Keratinocyte (primary cell): ENCODE measurements at regions not wholly inside any gene's neighbourhood (a gene's known extent, or its start where the extent isn't known, plus 50 kb on each side); places are given as distances from the start of the nearest gene placed in this dataset.

Experiments
- DNase-seq: peaks from one replicate; pipeline ENCODE4 v3.0.0-alpha.2; 2011; ENCODE audit warnings: low read depth, missing footprints, low spot score
- FAIRE-seq: peaks from 2 replicates; lab custom pipeline; 2011; peaks lifted over from hg19 to GRCh38; lab: Jason Lieb, UNC
- H2AFZ ChIP-seq: 2 replicates; pipeline ENCODE4 v1.6.0; 2012; ENCODE audit warnings: low read length, control low read depth, inconsistent platforms; ENCODE audit not compliant: control insufficient read depth
- H3K27ac ChIP-seq: 2 replicates; pipeline ENCODE4 v1.5.1; 2011; ENCODE audit warnings: low read length; ENCODE audit not compliant: control insufficient read depth, insufficient read depth
- H3K27me3 ChIP-seq: 3 replicates; pipeline ENCODE4 v1.6.0; 2011; ENCODE audit warnings: low read length; ENCODE audit not compliant: control insufficient read depth, insufficient read depth; ENCODE audit errors: extremely low read depth
- H3K36me3 ChIP-seq, 2 experiments: 2 replicates in 1 of 2; 3 replicates in 1 of 2; pipeline ENCODE4 v1.5.1; 2011; ENCODE audit warnings: low read length in 2 of 2, mild to moderate bottlenecking in 1 of 2; ENCODE audit not compliant: control insufficient read depth in 2 of 2, insufficient read depth in 2 of 2; ENCODE audit errors: extremely low read depth in 1 of 2
- H3K4me1 ChIP-seq: 3 replicates; pipeline ENCODE4 v1.5.1; 2011; ENCODE audit warnings: low read length; ENCODE audit not compliant: control insufficient read depth, insufficient read depth; ENCODE audit errors: extremely low read depth
- H3K4me2 ChIP-seq: 3 replicates; pipeline ENCODE4 v1.6.0; 2011; ENCODE audit warnings: low read depth, low read length; ENCODE audit not compliant: control insufficient read depth, insufficient read depth; ENCODE audit errors: extremely low read depth
- H3K4me3 ChIP-seq, 3 experiments: fragments of 200-600 bp in 1 of 3; sonication (generic) in 1 of 3; 2 replicates in 2 of 3; 3 replicates in 1 of 3; pipeline ENCODE4 v1.5.1; 2011 to 2016; ENCODE audit warnings: low read length in 3 of 3, mild to moderate bottlenecking in 3 of 3, control low read depth in 2 of 3, inconsistent platforms in 1 of 3, low read depth in 1 of 3, mixed read lengths in 1 of 3, mixed run types in 1 of 3, moderate library complexity in 1 of 3; ENCODE audit not compliant: control insufficient read depth in 2 of 3, insufficient read depth in 2 of 3; ENCODE audit errors: extremely low read depth in 1 of 3
- H3K79me2 ChIP-seq: 2 replicates; pipeline ENCODE4 v1.6.0; 2012; ENCODE audit warnings: low read length; ENCODE audit not compliant: control insufficient read depth, insufficient read depth
- H3K9ac ChIP-seq: 3 replicates; pipeline ENCODE4 v1.6.0; 2011; ENCODE audit warnings: low read length; ENCODE audit not compliant: control insufficient read depth, insufficient read depth; ENCODE audit errors: extremely low read depth
- H3K9me1 ChIP-seq: 3 replicates; pipeline ENCODE4 v1.6.0; 2011; ENCODE audit warnings: low read length; ENCODE audit not compliant: control insufficient read depth, insufficient read depth; ENCODE audit errors: extremely low read depth
- H3K9me3 ChIP-seq: 2 replicates; pipeline ENCODE4 v1.5.1; 2012; ENCODE audit warnings: low read depth, low read length; ENCODE audit not compliant: control insufficient read depth
- H4K20me1 ChIP-seq: 3 replicates; pipeline ENCODE4 v1.6.0; 2011; ENCODE audit warnings: low read length; ENCODE audit not compliant: control insufficient read depth, insufficient read depth; ENCODE audit errors: extremely low read depth
- EZH2 ChIP-seq: IDR thresholded peaks from one replicate; pipeline ENCODE4 v1.6.1; 2012; ENCODE audit warnings: inconsistent platforms, mild to moderate bottlenecking, low read length, moderate library complexity
- dilution Hi-C: fragments of 300-500 bp; cut with MboI; formaldehyde crosslinking; loops from one replicate; pipeline ENCODE4 v1.7.0; 2020; ENCODE audit warnings: low sequenced_read_pairs; ENCODE audit not compliant: extremely low pct_ligation_motif_present
- TF ChIP-seq, protein P1 (sequence below), 3 experiments: IDR thresholded peaks in 1 of 3; conservative IDR thresholded peaks in 1 of 3; optimal IDR thresholded peaks in 1 of 3; 2 replicates in 2 of 3; 3 replicates in 1 of 3; pipeline versions ENCODE3 to v1.5.1; 2011; ENCODE audit warnings: low read length in 3 of 3, mild to moderate bottlenecking in 3 of 3, moderate library complexity in 2 of 3, control low read depth in 1 of 3, inconsistent platforms in 1 of 3; ENCODE audit not compliant: insufficient read depth in 2 of 3; ENCODE audit errors: extremely low read depth in 1 of 3

DNA sequence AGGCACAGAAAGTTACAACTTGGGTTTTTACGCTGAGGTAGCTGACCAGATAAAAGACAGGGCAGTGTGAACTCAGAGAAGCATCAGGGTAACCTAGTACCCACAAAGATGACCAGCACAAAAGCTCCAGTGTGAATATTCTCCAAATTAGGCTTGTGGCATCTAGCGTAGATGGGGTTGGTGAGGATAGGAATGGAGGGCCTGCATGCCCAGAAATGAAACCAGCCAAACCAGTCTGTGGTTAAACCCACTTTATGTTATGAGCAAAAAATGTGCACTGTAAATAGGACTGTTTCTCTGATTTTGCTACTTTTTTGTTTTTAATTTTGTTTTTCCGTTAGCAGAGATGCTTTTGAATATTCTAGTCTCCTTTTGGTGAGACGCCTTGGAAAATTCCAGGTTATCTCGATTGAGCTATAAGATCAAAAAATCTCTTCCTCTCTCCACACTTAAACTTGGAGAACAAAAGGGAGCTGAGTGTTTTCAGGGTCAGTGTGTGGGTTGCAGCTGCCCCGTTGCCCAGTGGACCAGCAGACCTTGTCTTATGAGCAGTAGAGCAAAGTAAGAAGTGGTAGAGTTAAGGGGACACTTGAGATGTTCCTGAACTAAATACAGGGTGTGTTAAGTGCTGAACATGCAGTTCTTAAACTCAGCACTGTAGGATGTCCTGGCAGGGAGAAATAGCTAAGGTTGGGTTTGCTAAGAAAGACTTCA lies 132.9 kb downstream of the C3orf38 start:
- Histone ChIP-seq H4K20me1 (no peaks in the 10 kb centered on the region), H3K36me3 (no peaks in the 10 kb centered on the region), H2AFZ (no peak overlapping the region), H3K9me1 (no peaks in the 10 kb centered on the region), H3K9ac (no peak overlapping the region), H3K27ac (no peak overlapping the region), H3K9me3 (no peaks in the 10 kb centered on the region), H3K27me3 (no peaks in the 10 kb centered on the region), H3K4me2 (no peak overlapping the region), H3K79me2 (no peaks in the 10 kb centered on the region), H3K4me1 (no peaks in the 10 kb centered on the region), H3K4me3 (no peak overlapping the region)
- TF ChIP-seq, protein P1, sequence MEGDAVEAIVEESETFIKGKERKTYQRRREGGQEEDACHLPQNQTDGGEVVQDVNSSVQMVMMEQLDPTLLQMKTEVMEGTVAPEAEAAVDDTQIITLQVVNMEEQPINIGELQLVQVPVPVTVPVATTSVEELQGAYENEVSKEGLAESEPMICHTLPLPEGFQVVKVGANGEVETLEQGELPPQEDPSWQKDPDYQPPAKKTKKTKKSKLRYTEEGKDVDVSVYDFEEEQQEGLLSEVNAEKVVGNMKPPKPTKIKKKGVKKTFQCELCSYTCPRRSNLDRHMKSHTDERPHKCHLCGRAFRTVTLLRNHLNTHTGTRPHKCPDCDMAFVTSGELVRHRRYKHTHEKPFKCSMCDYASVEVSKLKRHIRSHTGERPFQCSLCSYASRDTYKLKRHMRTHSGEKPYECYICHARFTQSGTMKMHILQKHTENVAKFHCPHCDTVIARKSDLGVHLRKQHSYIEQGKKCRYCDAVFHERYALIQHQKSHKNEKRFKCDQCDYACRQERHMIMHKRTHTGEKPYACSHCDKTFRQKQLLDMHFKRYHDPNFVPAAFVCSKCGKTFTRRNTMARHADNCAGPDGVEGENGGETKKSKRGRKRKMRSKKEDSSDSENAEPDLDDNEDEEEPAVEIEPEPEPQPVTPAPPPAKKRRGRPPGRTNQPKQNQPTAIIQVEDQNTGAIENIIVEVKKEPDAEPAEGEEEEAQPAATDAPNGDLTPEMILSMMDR (optimal IDR thresholded peaks at IDR 0.05 in 1 of 3, IDR thresholded peaks at IDR 0.05 in 1 of 3, conservative IDR thresholded peaks at IDR 0.05 in 1 of 3; ENCODE audit: extremely low read depth in 1 of 3, insufficient read depth in 2 of 3, low read length in 3 of 3), result no peak
- TF ChIP-seq EZH2, result no peak
- dilution Hi-C loops, result no loop called here
- FAIRE-seq, result no peak
- no peak for DNase-seq

DNA sequence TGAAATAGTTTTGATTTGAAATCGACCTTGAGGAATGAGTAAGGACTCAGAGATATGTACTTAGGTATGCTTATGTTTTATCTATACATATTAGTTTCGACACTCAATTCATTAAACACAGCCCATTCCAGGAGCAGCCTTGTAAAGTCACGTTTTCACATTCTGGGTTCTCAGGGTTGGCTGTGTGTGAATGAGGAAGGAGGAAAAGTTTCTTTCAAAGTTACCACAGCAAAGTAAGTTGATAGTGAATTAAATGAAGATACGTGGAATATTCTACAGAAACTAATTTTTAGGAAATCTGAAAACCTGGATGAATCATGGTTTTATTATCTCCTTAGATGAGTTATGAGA lies 133.5 kb downstream of the C3orf38 start:
- Histone ChIP-seq H4K20me1 (no peaks in the 10 kb centered on the region), H3K4me2 (no peak overlapping the region), H3K4me3 (no peak overlapping the region), H3K4me1 (no peaks in the 10 kb centered on the region), H3K36me3 (no peaks in the 10 kb centered on the region), H3K79me2 (no peaks in the 10 kb centered on the region), H3K27me3 (no peaks in the 10 kb centered on the region), H2AFZ (no peak overlapping the region), H3K9me1 (no peaks in the 10 kb centered on the region), H3K9ac (no peak overlapping the region), H3K9me3 (no peaks in the 10 kb centered on the region), H3K27ac (no peak overlapping the region)
- FAIRE-seq (no peak), DNase-seq (no peak)
- dilution Hi-C loops, result no loop called here
- TF ChIP-seq EZH2, result no peak
- TF ChIP-seq, protein P1 (optimal IDR thresholded peaks at IDR 0.05 in 1 of 3, IDR thresholded peaks at IDR 0.05 in 1 of 3, conservative IDR thresholded peaks at IDR 0.05 in 1 of 3; ENCODE audit: extremely low read depth in 1 of 3, insufficient read depth in 2 of 3, low read length in 3 of 3), result no peak
